NCI-H187 treated with DMSO at 0.1 percent for 48 hours (cell line): ENCODE measurements at regions not wholly inside any gene's neighbourhood (a gene's known extent, or its start where the extent isn't known, plus 50 kb on each side); places are given as distances from the start of the nearest gene placed in this dataset.

Experiments
- DNase-seq: peaks from one replicate; lab custom pipeline; 2025; lab: John Stamatoyannopoulos, UW

- no peak for DNase-seq
These were observed 440.9 kb downstream of the HACE1 start for GRCh38 chr6:104418839-104419238.

DNA sequence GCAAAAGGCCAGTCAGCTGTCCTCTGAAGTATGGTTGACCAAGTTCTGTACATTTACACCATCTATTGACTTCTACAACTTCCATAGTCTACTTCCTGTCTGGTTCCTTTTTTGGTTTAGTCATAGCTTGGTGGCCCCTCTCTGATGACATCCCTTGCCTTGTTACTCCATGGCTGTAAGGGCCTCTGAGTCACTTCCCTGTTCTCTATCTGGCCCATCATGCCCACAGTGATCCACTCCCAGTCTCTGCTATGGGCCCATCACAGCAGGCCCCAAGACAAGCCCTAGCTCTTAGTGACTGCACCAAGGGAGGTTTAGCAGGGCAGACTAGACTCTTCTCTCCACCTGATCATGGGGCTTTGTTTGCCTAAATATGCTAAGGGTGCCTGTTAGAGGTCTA is 441.6 kb downstream of the HACE1 start:
- DNase-seq, result no peak

DNA sequence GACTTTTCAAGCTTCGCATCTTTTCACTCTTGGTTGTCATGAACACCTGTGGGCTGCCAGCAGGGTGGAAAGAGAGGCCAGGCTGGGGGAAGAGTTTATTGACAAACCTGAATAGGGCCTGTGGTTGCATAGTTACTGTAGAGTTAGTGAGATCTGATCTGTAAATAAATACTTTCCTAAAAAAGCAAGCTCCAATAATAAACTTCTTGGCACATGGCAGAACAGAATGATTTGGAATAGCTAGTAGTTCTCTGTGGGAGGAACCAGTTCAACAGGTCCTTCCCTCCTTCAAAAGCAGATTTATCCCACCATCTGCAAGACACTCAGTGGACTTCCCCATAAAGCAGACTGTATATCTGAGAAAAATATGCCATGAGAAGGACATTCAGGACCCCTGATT is 445.0 kb downstream of the HACE1 start:
- no peak for DNase-seq

DNA sequence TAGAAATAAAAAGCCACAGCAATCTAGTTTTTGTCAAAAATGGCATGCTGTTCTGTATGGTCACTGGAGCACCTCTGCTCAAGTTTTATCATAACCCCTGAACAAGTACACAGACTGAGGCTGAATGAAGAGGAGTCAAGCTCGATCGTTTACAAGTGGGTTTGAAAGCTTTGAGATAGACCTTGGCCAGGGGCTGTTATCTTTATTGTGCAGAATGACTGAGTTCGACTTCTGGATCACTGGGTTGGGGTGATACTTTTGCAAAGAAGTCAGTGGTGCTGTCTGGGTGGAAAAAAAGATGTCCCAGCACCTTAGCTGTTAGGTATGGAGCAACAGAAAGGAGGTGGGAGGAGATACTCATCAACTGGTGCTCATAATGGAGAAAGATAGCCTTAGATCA is 446.0 kb downstream of the HACE1 start:
- DNase-seq, result no peak

DNA sequence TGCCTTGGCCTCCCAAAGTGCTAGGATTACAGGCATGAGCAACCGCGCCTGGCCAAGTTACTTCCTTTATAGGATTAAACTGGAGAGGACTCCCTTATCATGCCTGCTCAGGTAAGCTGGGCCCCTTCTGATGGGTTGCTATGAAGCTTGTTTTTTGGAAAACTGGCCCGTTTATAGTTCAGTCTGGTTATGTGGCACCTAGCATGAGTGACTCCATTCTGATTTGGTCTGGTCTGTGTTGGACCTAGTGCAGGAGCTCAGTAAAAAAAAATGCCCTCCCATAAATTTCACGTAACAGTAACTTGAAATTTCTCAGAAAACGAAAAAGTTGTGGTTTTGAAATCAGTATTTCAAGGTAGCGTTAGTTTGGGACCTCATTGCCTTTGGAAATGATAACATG is 448.4 kb downstream of the HACE1 start:
- DNase-seq, result no peak

DNA sequence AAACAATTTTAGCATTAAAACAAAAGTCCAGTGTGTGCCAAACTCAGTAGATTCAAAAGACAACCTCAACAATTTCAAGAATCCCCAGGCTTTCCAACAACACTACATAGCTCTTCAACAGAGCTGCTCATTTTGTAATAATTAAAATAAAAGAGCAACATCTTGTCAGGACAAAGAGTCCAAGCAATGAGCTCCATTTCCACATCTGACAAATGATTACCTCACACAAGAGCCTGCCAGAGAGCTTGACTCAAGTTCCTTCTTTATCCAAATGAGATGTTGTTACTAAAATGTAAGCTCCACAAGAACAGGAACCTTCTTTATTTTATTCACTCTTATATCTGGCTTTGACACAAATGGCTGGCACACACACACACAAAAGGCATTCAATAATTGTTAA is 449.8 kb downstream of the HACE1 start:
- DNase-seq, result no peak

GRCh38 chr6:104407957-104408356 is 451.8 kb downstream of the HACE1 start:
- no peak for DNase-seq

GRCh38 chr6:104404377-104404776 is 455.3 kb downstream of the HACE1 start:
- no peak for DNase-seq

DNA sequence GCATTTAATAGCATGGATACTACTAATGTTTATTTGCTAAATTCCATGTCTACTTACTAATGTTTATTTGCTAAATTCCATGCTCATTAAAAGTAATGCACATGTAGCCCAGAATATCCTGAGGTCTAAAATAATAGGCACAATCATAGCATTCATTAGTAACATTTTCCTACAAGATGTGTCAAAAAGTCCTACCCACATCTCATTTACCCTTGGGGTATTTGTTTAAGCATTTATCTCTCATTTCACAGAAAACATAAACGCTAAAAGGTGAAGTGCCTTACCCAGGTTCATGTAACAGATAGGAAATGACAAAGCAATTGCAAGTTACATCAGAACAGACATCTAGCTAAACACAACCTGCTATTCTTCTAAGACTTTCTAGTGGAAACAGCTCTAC is 457.1 kb downstream of the HACE1 start:
- no peak for DNase-seq

DNA sequence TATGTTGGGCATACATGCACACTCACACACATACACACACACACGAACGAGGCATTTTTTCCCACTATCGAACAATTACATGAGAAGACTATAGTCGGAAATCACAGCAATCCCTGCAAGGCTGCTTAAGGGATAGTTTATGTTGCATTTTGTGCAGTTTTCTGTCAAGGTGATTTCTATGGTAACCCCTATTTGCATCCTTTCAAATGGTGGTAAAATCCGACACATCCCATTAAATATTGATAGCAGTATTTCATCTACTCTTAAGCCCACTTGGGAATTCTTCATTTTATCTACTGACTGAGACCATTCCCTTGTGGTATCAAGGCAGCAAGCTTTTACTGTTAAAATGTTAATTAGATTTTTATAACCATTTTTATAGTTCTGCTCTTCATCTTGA is 457.8 kb downstream of the HACE1 start:
- no peak for DNase-seq

DNA sequence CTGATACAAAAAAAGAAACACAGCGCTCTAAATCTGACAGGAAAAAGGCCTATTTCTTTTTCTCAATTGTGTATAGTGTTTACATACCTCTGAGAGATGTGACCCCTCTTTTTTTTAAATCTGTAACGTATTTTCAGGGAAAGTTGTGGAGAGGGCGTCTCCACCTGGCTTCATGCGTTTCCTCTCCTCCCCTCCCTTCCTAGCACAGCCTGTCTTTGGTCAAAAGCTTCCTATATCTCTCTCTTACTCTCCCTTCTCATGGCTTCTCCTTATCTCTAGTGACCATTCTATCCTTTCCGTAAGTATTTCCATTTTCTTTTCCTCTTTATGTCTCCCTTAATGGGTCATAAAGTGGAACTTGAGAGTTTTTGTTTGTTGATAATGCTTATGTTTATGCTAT is 458.9 kb downstream of the HACE1 start:
- no peak for DNase-seq

- no peak for DNase-seq
These were observed 463.6 kb downstream of the HACE1 start for GRCh38 chr6:104396077-104396476.

- no peak for DNase-seq
These were observed 477.8 kb downstream of the HACE1 start for GRCh38 chr6:104381907-104382306.

DNA sequence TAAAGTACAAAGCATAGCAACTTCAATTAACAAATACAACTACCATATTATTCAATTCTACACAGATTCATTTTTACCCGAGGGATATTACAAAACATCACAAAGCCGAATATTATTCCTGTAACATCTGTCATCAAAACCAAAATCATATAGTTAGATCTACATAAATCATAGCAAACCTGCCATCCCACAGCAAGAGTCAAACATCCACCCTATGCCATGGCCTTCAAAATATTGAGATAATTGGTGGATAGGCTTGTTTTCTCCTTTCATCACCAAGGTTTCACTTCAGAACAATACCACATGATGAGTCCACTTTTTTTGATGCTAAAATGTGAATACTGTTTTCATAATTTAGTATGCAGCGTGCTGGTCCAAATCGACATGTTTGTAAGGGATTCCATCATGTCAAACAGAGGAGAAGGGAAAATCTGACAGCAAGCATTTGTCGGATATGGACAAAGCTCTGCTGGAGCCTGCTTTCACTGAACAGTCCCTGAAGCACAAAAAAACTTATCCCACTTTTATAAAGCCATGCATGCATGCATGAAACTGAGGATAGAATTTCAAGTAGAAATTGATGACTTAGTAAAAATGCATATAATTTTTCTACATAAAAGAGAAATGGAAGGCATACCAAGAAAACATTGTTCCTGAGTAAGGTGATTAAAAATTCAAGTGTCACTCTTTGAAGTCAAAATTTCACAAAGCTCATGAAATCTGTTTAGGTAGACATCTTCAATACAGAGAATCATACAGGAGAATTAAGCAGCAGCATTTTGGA is 494.1 kb downstream of the HACE1 start:
- DNase-seq, result no peak

DNA sequence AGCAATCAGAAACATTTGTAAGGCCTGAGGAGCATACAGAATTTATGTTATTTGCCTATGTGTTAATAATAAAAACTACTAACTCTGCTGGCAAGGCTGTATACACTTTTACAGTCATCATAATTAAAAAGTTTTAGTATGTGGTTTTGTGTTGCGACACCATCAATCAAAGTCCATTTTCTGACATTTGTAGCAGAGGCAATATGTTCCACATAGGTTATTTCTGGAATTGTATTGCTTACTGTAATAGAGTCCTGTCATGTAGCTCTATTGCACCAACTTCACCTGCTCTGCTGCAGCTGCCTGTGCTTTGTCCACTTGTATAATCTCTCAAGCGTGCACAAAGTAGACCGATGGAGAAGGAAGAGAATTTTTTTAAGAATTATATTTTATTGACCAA is 501.8 kb downstream of the HACE1 start:
- DNase-seq, result peak; percentile 38

DNA sequence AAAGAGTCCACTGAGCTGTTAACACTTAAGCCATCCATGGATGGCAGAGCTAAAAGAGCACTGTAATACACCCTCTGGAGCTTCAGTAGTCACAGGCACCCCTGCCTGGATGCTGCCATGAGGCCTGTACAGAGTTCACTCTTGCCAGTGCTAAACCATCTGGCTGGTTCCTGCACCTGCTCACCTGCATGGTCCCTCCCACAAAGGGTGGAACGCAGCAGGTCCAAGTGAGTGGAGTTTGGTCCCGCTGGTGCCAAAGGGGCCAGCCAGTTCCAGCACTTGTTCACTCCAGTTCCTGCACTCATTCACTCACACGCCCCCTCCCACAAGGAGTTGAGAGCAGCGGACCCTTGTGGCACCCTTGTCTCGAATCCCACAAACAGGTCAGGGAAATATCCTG is 503.5 kb downstream of the HACE1 start:
- DNase-seq, result no peak

DNA sequence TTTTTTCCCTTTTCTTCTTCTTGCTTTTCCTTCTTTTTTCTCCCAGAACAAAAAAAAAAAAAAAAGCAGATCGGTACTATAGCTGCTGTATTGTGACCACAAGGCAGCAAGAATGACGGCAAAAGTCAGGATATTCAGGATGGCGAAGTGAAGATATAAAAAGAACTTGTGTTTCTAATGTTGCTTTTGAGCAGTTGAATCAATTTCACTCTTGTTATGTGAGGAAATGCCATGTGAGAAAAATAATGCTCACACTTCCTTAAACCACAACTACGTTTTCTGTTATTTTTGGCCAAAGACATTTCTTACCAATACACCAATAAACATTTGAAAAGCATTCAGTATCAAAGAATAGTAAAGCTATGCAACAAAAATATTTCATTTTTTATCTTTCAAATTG is 510.5 kb downstream of the HACE1 start:
- no peak for DNase-seq

DNA sequence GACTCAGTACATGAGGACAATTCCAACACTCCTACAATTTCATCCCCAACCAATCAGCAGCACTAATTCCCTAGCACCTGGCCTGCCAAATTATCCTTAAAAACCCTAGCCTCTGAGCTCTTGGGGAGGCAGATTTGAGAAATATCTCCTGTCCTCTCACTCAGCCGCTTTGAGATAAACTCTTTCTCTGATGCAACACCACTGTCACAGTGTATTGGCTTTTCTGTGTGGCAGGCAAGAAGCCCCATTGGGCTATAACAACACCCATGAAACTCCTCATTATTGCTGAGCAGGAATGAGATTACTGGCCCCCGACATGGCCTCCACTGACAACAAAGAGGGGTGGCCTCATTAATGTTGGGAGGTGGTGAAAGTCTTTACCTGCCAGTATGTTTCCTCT is 515.5 kb downstream of the HACE1 start:
- no peak for DNase-seq

GRCh38 chr6:104332364-104332763 is 527.4 kb downstream of the HACE1 start:
- no peak for DNase-seq

- DNase-seq, result no peak
These were observed 533.3 kb downstream of the HACE1 start for GRCh38 chr6:104326173-104327001.

DNA sequence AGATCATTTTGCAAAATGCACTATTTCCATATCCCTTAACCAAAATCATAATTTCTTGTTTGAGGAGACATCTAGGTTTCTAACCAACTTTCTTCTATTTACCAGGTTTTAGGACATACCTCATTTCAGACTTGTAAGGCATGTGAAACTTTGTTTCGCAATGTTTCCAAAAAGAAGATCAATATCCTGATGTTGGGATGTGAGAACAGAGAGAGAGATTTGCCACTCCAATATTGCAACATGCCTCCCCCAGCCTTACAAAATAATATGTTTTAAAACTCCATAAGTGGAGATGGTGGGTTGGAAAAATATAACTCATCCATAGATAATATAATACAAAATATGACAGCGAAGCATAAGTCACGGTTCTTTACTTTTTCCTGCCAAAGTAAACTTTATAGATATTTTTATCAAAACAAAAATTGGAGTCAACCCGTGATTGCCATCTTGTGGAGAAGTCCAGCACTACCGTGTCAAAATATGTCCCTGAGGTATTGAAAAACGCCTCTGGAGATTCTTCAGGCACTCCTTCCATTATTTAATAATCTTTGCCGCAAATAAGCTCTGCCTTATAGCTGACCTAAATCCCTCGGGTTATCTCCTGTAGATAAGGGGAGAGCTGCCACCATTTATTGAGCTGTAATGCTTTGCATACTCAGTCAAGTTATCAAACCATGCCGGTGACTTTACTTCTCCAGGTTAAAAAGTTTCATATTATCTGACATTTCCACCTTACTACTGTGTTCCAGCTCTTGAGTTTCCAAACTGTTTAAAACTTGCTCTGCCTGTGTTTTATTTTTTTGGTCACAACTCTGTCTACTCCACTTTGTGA is 534.2 kb downstream of the HACE1 start:
- DNase-seq, result peak; percentile 6

DNA sequence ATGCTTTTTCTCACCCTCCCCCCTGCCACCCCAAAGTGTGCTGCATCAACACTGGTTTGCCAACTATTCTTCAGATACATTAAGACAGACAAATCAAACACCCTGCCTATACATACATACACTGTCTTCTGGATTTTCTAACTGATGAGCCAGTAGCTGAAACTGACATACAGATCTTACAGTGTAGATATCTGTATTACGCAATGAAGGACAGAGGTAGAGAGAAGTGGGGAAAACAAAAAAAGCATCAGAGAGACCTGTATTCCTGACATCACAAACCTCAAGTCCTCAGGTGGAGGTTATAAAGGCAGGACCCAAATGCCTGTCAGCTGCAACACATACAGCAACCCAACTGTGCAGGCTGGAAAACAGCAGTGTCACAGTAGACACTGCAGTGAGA is 535.4 kb downstream of the HACE1 start:
- no peak for DNase-seq

GRCh38 chr6:104322841-104323240 is 536.9 kb downstream of the HACE1 start:
- DNase-seq, result no peak
